HepG2 (cell line): ENCODE measurements at regions not wholly inside any gene's neighbourhood (a gene's known extent, or its start where the extent isn't known, plus 50 kb on each side); places are given as distances from the start of the nearest gene placed in this dataset.

Experiments
- EHMT2 ChIP-seq: fragments of 200-600 bp; sonication (generic); IDR thresholded peaks from 2 replicates; pipeline ENCODE4 v1.7.0; 2017; ENCODE audit warnings: antibody characterized with exemption, low read depth, low read length, borderline replicate concordance
- HDAC2 ChIP-seq: sonication (generic); formaldehyde crosslinking; IDR thresholded peaks from 2 replicates; pipeline ENCODE4 v1.4.0; 2020; ENCODE audit warnings: missing genetic modification reagents
- KLF9 ChIP-seq: IDR thresholded peaks from 2 replicates; pipeline ENCODE4 v1.6.1; 2016; ENCODE audit warnings: low read depth
- MIXL1 ChIP-seq: IDR thresholded peaks from 2 replicates; pipeline ENCODE4 v1.6.1; 2016
- SP4 ChIP-seq: sonication (generic); formaldehyde crosslinking; IDR thresholded peaks from 2 replicates; pipeline ENCODE4 v1.8.1; 2023; ENCODE audit warnings: mild to moderate bottlenecking, missing genetic modification reagents
- ZBTB7A ChIP-seq: sonication (generic); formaldehyde crosslinking; IDR thresholded peaks from 2 replicates; pipeline ENCODE4 v1.8.0; 2022; ENCODE audit warnings: mild to moderate bottlenecking, missing genetic modification reagents
- ZNF720 ChIP-seq: sonication (generic); formaldehyde crosslinking; IDR thresholded peaks from 2 replicates; pipeline ENCODE4 v1.4.0; 2020; ENCODE audit warnings: missing genetic modification reagents
- ZNF788 ChIP-seq: sonication (generic); formaldehyde crosslinking; IDR thresholded peaks from 2 replicates; pipeline ENCODE4 v1.5.0; 2020; ENCODE audit warnings: mild to moderate bottlenecking, missing genetic modification reagents, borderline replicate concordance
- TF ChIP-seq, protein P1 (sequence below): sonication (generic); formaldehyde crosslinking; IDR thresholded peaks from 2 replicates; pipeline ENCODE4 v1.4.0; 2020; ENCODE audit warnings: missing genetic modification reagents
- TF ChIP-seq, protein P2 (sequence below): sonication (generic); formaldehyde crosslinking; IDR thresholded peaks from 2 replicates; pipeline ENCODE4 v1.5.1; 2020; ENCODE audit warnings: mild to moderate bottlenecking, missing genetic modification reagents
- TF ChIP-seq, protein P3 (sequence below), 2 experiments: sonication (generic) in 1 of 2; formaldehyde crosslinking in 1 of 2; IDR thresholded peaks; 2 replicates each; pipeline versions ENCODE4 v1.4.0 to v1.6.1; 2016 to 2020; ENCODE audit warnings: borderline replicate concordance in 1 of 2, low read depth in 1 of 2, mild to moderate bottlenecking in 1 of 2, missing genetic modification reagents in 1 of 2
- TF ChIP-seq, protein P4 (sequence below): sonication (generic); formaldehyde crosslinking; IDR thresholded peaks from 2 replicates; pipeline ENCODE4 v1.4.0; 2020; ENCODE audit warnings: missing genetic modification reagents, borderline replicate concordance

DNA sequence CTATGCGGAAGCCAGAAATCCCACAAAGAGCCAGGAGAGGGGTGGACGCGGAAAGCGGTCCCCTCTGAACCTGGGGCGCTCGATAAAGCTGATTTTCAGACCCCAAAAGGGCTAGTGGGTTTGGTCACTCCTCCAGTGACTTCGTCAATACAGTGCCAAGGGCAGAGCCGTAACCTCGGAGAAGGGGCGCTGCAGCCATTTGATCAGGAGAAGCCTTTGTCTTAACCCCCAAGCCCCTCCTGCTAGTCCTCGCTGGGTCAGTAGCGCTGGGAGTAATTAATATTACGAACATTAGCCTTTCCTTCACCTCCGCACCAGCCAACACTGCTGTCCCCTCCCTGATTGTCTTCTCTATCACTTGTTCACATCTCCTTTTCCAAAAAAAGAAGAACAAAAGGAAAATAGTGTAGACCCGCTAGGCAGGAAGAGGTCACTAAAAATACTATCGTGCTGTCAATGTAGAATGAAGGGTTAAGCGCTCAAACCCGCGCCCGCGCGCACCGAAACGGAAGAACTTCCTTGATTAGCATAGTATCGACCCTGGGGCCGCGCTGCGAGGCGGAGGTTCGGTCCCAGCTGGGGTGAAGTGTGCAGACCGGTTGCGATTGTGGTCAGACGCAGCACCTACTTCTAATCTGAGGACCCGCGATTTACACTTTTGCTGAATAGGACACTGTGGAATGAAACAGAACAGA is 63.2 kb upstream of the MAPRE2 start (continued):
- TF ChIP-seq, protein P1, sequence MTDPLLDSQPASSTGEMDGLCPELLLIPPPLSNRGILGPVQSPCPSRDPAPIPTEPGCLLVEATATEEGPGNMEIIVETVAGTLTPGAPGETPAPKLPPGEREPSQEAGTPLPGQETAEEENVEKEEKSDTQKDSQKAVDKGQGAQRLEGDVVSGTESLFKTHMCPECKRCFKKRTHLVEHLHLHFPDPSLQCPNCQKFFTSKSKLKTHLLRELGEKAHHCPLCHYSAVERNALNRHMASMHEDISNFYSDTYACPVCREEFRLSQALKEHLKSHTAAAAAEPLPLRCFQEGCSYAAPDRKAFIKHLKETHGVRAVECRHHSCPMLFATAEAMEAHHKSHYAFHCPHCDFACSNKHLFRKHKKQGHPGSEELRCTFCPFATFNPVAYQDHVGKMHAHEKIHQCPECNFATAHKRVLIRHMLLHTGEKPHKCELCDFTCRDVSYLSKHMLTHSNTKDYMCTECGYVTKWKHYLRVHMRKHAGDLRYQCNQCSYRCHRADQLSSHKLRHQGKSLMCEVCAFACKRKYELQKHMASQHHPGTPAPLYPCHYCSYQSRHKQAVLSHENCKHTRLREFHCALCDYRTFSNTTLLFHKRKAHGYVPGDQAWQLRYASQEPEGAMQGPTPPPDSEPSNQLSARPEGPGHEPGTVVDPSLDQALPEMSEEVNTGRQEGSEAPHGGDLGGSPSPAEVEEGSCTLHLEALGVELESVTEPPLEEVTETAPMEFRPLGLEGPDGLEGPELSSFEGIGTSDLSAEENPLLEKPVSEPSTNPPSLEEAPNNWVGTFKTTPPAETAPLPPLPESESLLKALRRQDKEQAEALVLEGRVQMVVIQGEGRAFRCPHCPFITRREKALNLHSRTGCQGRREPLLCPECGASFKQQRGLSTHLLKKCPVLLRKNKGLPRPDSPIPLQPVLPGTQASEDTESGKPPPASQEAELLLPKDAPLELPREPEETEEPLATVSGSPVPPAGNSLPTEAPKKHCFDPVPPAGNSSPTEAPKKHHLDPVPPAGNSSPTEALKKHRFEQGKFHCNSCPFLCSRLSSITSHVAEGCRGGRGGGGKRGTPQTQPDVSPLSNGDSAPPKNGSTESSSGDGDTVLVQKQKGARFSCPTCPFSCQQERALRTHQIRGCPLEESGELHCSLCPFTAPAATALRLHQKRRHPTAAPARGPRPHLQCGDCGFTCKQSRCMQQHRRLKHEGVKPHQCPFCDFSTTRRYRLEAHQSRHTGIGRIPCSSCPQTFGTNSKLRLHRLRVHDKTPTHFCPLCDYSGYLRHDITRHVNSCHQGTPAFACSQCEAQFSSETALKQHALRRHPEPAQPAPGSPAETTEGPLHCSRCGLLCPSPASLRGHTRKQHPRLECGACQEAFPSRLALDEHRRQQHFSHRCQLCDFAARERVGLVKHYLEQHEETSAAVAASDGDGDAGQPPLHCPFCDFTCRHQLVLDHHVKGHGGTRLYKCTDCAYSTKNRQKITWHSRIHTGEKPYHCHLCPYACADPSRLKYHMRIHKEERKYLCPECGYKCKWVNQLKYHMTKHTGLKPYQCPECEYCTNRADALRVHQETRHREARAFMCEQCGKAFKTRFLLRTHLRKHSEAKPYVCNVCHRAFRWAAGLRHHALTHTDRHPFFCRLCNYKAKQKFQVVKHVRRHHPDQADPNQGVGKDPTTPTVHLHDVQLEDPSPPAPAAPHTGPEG, result peak; percentile 99
- TF ChIP-seq ZBTB7A (CRISPR knock-in tag) (peak; percentile 54; the same call in 1 of the 2 replicates), ZNF788 (CRISPR knock-in tag) (no peak), MIXL1 (CRISPR knock-in tag) (peak; percentile 46; the same call in 1 of the 2 replicates), EHMT2 (no peak), KLF9 (CRISPR knock-in tag) (no peak), HDAC2 (CRISPR knock-in tag) (peak; percentile 52; the same call in 1 of the 2 replicates), SP4 (CRISPR knock-in tag) (0 out of 2 replicates have a peak, but pooled peaks have one; percentile 31), ZNF720 (CRISPR knock-in tag) (no peak)
- TF ChIP-seq, protein P2, sequence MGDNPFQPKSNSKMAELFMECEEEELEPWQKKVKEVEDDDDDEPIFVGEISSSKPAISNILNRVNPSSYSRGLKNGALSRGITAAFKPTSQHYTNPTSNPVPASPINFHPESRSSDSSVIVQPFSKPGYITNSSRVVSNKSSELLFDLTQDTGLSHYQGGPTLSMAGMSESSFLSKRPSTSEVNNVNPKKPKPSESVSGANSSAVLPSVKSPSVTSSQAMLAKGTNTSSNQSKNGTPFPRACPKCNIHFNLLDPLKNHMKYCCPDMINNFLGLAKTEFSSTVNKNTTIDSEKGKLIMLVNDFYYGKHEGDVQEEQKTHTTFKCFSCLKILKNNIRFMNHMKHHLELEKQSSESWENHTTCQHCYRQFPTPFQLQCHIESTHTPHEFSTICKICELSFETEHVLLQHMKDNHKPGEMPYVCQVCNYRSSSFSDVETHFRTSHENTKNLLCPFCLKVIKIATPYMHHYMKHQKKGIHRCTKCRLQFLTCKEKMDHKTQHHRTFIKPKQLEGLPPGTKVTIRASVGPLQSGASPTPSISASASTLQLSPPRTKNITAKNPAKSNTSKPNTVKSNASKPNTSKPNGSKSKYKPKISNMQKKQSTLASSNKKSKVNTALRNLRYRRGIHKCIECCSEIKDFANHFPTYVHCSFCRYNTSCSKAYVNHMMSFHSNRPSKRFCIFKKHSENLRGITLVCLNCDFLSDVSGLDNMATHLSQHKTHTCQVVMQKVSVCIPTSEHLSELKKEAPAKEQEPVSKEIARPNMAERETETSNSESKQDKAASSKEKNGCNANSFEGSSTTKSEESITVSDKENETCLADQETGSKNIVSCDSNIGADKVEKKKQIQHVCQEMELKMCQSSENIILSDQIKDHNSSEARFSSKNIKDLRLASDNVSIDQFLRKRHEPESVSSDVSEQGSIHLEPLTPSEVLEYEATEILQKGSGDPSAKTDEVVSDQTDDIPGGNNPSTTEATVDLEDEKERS (CRISPR knock-in tag), result no peak
- TF ChIP-seq, protein P3, sequence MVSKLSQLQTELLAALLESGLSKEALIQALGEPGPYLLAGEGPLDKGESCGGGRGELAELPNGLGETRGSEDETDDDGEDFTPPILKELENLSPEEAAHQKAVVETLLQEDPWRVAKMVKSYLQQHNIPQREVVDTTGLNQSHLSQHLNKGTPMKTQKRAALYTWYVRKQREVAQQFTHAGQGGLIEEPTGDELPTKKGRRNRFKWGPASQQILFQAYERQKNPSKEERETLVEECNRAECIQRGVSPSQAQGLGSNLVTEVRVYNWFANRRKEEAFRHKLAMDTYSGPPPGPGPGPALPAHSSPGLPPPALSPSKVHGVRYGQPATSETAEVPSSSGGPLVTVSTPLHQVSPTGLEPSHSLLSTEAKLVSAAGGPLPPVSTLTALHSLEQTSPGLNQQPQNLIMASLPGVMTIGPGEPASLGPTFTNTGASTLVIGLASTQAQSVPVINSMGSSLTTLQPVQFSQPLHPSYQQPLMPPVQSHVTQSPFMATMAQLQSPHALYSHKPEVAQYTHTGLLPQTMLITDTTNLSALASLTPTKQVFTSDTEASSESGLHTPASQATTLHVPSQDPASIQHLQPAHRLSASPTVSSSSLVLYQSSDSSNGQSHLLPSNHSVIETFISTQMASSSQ (IDR thresholded peaks at IDR 0.05; ENCODE audit: low read depth), result no peak
- TF ChIP-seq, protein P3 (CRISPR knock-in tag; IDR thresholded peaks at IDR 0.05; ENCODE audit: borderline replicate concordance), result no peak
- TF ChIP-seq, protein P4, sequence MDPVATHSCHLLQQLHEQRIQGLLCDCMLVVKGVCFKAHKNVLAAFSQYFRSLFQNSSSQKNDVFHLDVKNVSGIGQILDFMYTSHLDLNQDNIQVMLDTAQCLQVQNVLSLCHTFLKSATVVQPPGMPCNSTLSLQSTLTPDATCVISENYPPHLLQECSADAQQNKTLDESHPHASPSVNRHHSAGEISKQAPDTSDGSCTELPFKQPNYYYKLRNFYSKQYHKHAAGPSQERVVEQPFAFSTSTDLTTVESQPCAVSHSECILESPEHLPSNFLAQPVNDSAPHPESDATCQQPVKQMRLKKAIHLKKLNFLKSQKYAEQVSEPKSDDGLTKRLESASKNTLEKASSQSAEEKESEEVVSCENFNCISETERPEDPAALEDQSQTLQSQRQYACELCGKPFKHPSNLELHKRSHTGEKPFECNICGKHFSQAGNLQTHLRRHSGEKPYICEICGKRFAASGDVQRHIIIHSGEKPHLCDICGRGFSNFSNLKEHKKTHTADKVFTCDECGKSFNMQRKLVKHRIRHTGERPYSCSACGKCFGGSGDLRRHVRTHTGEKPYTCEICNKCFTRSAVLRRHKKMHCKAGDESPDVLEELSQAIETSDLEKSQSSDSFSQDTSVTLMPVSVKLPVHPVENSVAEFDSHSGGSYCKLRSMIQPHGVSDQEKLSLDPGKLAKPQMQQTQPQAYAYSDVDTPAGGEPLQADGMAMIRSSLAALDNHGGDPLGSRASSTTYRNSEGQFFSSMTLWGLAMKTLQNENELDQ, result no peak
